DND-41 (cell line): ENCODE measurements at regions not wholly inside any gene's neighbourhood (a gene's known extent, or its start where the extent isn't known, plus 50 kb on each side); places are given as distances from the start of the nearest gene placed in this dataset.
A peak's percentile ranks its signal among the peaks of the same experiment; 100 is the strongest.

ENCODE experiments used
- ATAC-seq: fragments of 200-7000 bp; cut with Tn5 transposase; 3 replicates; pipeline ENCODE4 v1.9.1; 2021; ENCODE audit warnings: low read depth; ENCODE audit not compliant: insufficient read depth
- DNase-seq: peaks from one replicate; pipeline ENCODE4 v3.0.0-alpha.2; 2020
- H2AFZ ChIP-seq: 2 replicates; pipeline ENCODE4 v1.6.0; 2012; ENCODE audit warnings: low read depth, low read length
- H3K27ac ChIP-seq: 2 replicates; pipeline ENCODE4 v1.5.1; 2012; ENCODE audit warnings: low read length, inconsistent platforms
- H3K27me3 ChIP-seq: fragments of 200-600 bp; sonication (generic); 2 replicates; pipeline ENCODE4 v1.6.0; 2012; ENCODE audit warnings: low read length, mild to moderate bottlenecking, inconsistent platforms; ENCODE audit not compliant: insufficient read depth, poor library complexity
- H3K36me3 ChIP-seq: 2 replicates; pipeline ENCODE4 v1.5.1; 2012; ENCODE audit warnings: low read length, inconsistent platforms; ENCODE audit not compliant: insufficient read depth
- H3K4me1 ChIP-seq: 2 replicates; pipeline ENCODE4 v1.5.1; 2012; ENCODE audit warnings: mild to moderate bottlenecking, low read length; ENCODE audit not compliant: insufficient read depth
- H3K4me2 ChIP-seq: 2 replicates; pipeline ENCODE4 v1.6.0; 2012; ENCODE audit warnings: mild to moderate bottlenecking, moderate library complexity, low read length, inconsistent platforms; ENCODE audit not compliant: insufficient read depth
- H3K4me3 ChIP-seq, 2 experiments: fragments of 200-600 bp in 1 of 2; shearing (Covaris generic) in 1 of 2; 2 replicates each; pipeline ENCODE4 v1.5.1; 2012 to 2016; ENCODE audit warnings: inconsistent platforms in 2 of 2, low read length in 2 of 2, mild to moderate bottlenecking in 2 of 2, low read depth in 1 of 2, moderate library complexity in 1 of 2
- H3K79me2 ChIP-seq: 2 replicates; pipeline ENCODE4 v1.6.0; 2012; ENCODE audit warnings: low read length, inconsistent platforms; ENCODE audit not compliant: insufficient read depth
- H3K9ac ChIP-seq: 2 replicates; pipeline ENCODE4 v1.6.0; 2012; ENCODE audit warnings: low read depth, mild to moderate bottlenecking, inconsistent platforms, low read length, moderate library complexity
- H3K9me3 ChIP-seq: 2 replicates; pipeline ENCODE4 v1.5.1; 2012; ENCODE audit warnings: low read length, moderate library complexity, mild to moderate bottlenecking, inconsistent platforms; ENCODE audit not compliant: insufficient read depth, severe bottlenecking
- H4K20me1 ChIP-seq: 2 replicates; pipeline ENCODE4 v1.6.0; 2012; ENCODE audit warnings: low read length; ENCODE audit not compliant: insufficient read depth
- CTCF ChIP-seq: IDR thresholded peaks from 2 replicates; pipeline ENCODE4 v1.5.1; 2012; ENCODE audit warnings: borderline replicate concordance, low read length, moderate library complexity, mild to moderate bottlenecking; ENCODE audit not compliant: poor library complexity, severe bottlenecking; ENCODE audit errors: extremely low read depth
- EZH2 ChIP-seq: IDR thresholded peaks from 3 replicates; pipeline ENCODE4 v1.6.1; 2012; ENCODE audit warnings: borderline replicate concordance, low read depth, mild to moderate bottlenecking, moderate library complexity, low read length, inconsistent platforms; ENCODE audit not compliant: severe bottlenecking

GRCh38 chr3:30964612-30965011 is 70.2 kb upstream of the GADL1 start:
- Histone ChIP-seq H3K36me3 (no peaks in the 10 kb centered on the region), H3K27ac (peak overlapping the region; percentile 94), H4K20me1 (no peaks in the 10 kb centered on the region), H3K4me2 (peak overlapping the region; percentile 54), H3K4me3 (peak overlapping the region in 1 of 2 experiments; percentile 26; a peak in 2 of 4 replicates), H3K9ac (peak overlapping the region; percentile 52), H3K4me1 (peaks cover 48% of the 10 kb centered on the region), H3K27me3 (no peaks in the 10 kb centered on the region), H2AFZ (peak overlapping the region; percentile 64), H3K79me2 (no peaks in the 10 kb centered on the region), H3K9me3 (peaks cover 9% of the 10 kb centered on the region)
- TF ChIP-seq EZH2 (no peak), CTCF (no peak)
- peak; percentile 83 for DNase-seq
- peak; percentile 95 for ATAC-seq

- no peak for TF ChIP-seq EZH2
- no peak for TF ChIP-seq CTCF
- Histone ChIP-seq H4K20me1 (no peaks in the 10 kb centered on the region), H3K4me2 (no peak overlapping the region), H3K4me1 (peaks cover 54% of the 10 kb centered on the region), H2AFZ (no peak overlapping the region), H3K9me3 (peaks cover 4% of the 10 kb centered on the region), H3K4me3 (no peak overlapping the region), H3K9ac (no peak overlapping the region), H3K79me2 (no peaks in the 10 kb centered on the region), H3K27ac (peak overlapping the region; percentile 94), H3K27me3 (no peaks in the 10 kb centered on the region), H3K36me3 (no peaks in the 10 kb centered on the region)
- ATAC-seq (no peak), DNase-seq (no peak)
Measured at GRCh38 chr3:30966896-30967295, 72.4 kb upstream of the GADL1 start.

GRCh38 chr3:30970183-30970582 is 75.7 kb upstream of the GADL1 start:
- Histone ChIP-seq H3K27ac (no peak overlapping the region), H2AFZ (no peak overlapping the region), H4K20me1 (no peaks in the 10 kb centered on the region), H3K79me2 (no peaks in the 10 kb centered on the region), H3K27me3 (no peaks in the 10 kb centered on the region), H3K36me3 (no peaks in the 10 kb centered on the region), H3K4me1 (peaks cover 27% of the 10 kb centered on the region), H3K4me3 (no peak overlapping the region), H3K9me3 (no peaks in the 10 kb centered on the region), H3K4me2 (no peak overlapping the region), H3K9ac (no peak overlapping the region)
- ATAC-seq (0 out of 3 replicates have a peak, but pooled peaks have one; percentile 46), DNase-seq (peak; percentile 21)
- no peak for TF ChIP-seq EZH2
- peak; percentile 50 for TF ChIP-seq CTCF

GRCh38 chr3:30972449-30972848 is 78.0 kb upstream of the GADL1 start:
- H4K20me1 ChIP-seq = no peaks in the 10 kb centered on the region
- no peaks in the 10 kb centered on the region for H3K36me3 ChIP-seq
- H3K9ac ChIP-seq = no peak overlapping the region
- no peak for ATAC-seq
- DNase-seq = no peak
- H3K4me1 ChIP-seq = 0 out of 2 replicates have a peak, but pooled peaks cover 6% of the 10 kb centered on the region
- TF ChIP-seq EZH2 (no peak), CTCF (no peak)
- no peak overlapping the region for H3K4me3 ChIP-seq
- no peaks in the 10 kb centered on the region for H3K9me3 ChIP-seq
- H3K4me2 ChIP-seq = no peak overlapping the region
- H3K79me2 ChIP-seq = no peaks in the 10 kb centered on the region
- H3K27me3 ChIP-seq = no peaks in the 10 kb centered on the region
- no peak overlapping the region for H3K27ac ChIP-seq
- no peak overlapping the region for H2AFZ ChIP-seq
